SU-DHL-6 (cell line): ENCODE measurements at regions not wholly inside any gene's neighbourhood (a gene's known extent, or its start where the extent isn't known, plus 50 kb on each side); places are given as distances from the start of the nearest gene placed in this dataset.

ENCODE experiments used
- H2AFZ ChIP-seq: fragments of 200-600 bp; sonication (generic); 2 replicates; pipeline ENCODE4 v1.6.1; 2014; ENCODE audit warnings: low read depth, mild to moderate bottlenecking, moderate library complexity, mixed read lengths, antibody characterized with exemption, low read length; ENCODE audit not compliant: severe bottlenecking
- H3F3A ChIP-seq: fragments of 200-600 bp; shearing (Covaris generic); 2 replicates; pipeline ENCODE4 v1.6.0; 2016; ENCODE audit warnings: antibody characterized with exemption, mild to moderate bottlenecking; ENCODE audit not compliant: insufficient read depth
- H3K27ac ChIP-seq: fragments of 200-600 bp; sonication (generic); 2 replicates; pipeline ENCODE4 v1.5.1; 2016; ENCODE audit warnings: low read depth, mild to moderate bottlenecking, low read length, moderate library complexity, mixed read lengths
- H3K27me3 ChIP-seq: fragments of 200-600 bp; sonication (generic), shearing (Covaris generic); 2 replicates; pipeline ENCODE4 v1.6.0; 2014; ENCODE audit warnings: mild to moderate bottlenecking, low read length
- H3K36me3 ChIP-seq: fragments of 200-600 bp; sonication (generic); 2 replicates; pipeline ENCODE4 v1.6.1; 2014; ENCODE audit warnings: mild to moderate bottlenecking, low read length, mixed read lengths
- H3K4me2 ChIP-seq: fragments of 300-600, 200-600 bp; shearing (Covaris generic), sonication (generic); 2 replicates; pipeline ENCODE4 v1.6.0; 2014; ENCODE audit warnings: low read length, low read depth, mild to moderate bottlenecking; ENCODE audit not compliant: poor library complexity, severe bottlenecking
- H3K4me3 ChIP-seq: fragments of 200-600 bp; sonication (generic); 2 replicates; pipeline ENCODE4 v1.5.1; 2014; ENCODE audit warnings: antibody characterized with exemption, low read length, mild to moderate bottlenecking, mixed read lengths; ENCODE audit not compliant: insufficient read depth, poor library complexity, severe bottlenecking
- H3K79me2 ChIP-seq: fragments of 200-600 bp; sonication (generic); 2 replicates; pipeline ENCODE4 v1.6.1; 2014; ENCODE audit warnings: mild to moderate bottlenecking, low read length, moderate library complexity; ENCODE audit not compliant: insufficient read depth
- H3K9ac ChIP-seq: fragments of 200-600 bp; sonication (generic); 2 replicates; pipeline ENCODE4 v1.7.0; 2014; ENCODE audit warnings: mild to moderate bottlenecking, low read length
- H3K9me2 ChIP-seq: fragments of 200-600 bp; sonication (generic); replicated peaks from 2 replicates; pipeline ENCODE4 v1.6.1; 2014; ENCODE audit warnings: low read length; ENCODE audit not compliant: insufficient read depth
- H3K9me3 ChIP-seq: fragments of 200-600 bp; sonication (generic); 2 replicates; pipeline ENCODE4 v1.6.1; 2014; ENCODE audit warnings: low read length, mixed read lengths; ENCODE audit not compliant: insufficient read depth
- H4K20me1 ChIP-seq: fragments of 200-600 bp; sonication (generic); 2 replicates; pipeline ENCODE4 v1.6.1; 2014; ENCODE audit warnings: low read depth, mild to moderate bottlenecking, antibody characterized with exemption, low read length, moderate library complexity, mixed read lengths
- EZH2phosphoT487 ChIP-seq: fragments of 200-600 bp; sonication (generic), shearing (Covaris generic); conservative IDR thresholded peaks from 2 replicates; pipeline ENCODE4 v1.6.1; 2018; ENCODE audit warnings: mild to moderate bottlenecking, antibody characterized with exemption, low read length, moderate library complexity, mixed read lengths
- TF ChIP-seq, protein P1 (sequence below): fragments of 200-600 bp; sonication (generic); IDR thresholded peaks from one replicate; pipeline ENCODE4 v1.5.1; 2017; ENCODE audit warnings: antibody characterized with exemption, mild to moderate bottlenecking, low read length, moderate library complexity; ENCODE audit not compliant: insufficient read depth, poor library complexity, severe bottlenecking

DNA sequence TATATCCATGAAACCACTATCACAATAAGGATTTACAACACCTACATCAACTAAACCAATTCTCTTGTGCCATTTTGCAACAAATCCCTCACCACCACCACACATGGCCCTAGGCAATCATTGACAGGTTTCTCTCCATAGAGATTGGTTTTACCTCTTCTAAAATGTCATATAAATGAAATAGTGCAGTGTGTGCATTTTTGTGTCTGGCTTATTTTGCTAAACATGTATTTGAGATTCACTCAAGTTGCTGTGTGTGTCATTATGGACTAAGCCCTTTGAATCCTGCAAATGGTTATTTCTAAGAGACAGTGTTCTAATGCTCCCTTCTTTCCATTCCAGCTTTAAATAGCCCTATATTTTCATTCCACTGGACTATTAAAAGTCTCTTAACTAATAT is 179.7 kb upstream of the LRRC7 start:
- H3F3A ChIP-seq, result no peaks in the 10 kb centered on the region
- H2AFZ ChIP-seq, result no peak overlapping the region
- H3K27me3 ChIP-seq, result no peaks in the 10 kb centered on the region
- H3K9me2 ChIP-seq, result no peaks in the 10 kb centered on the region
- H3K79me2 ChIP-seq, result no peaks in the 10 kb centered on the region
- no peak for TF ChIP-seq EZH2phosphoT487
- TF ChIP-seq, protein P1, sequence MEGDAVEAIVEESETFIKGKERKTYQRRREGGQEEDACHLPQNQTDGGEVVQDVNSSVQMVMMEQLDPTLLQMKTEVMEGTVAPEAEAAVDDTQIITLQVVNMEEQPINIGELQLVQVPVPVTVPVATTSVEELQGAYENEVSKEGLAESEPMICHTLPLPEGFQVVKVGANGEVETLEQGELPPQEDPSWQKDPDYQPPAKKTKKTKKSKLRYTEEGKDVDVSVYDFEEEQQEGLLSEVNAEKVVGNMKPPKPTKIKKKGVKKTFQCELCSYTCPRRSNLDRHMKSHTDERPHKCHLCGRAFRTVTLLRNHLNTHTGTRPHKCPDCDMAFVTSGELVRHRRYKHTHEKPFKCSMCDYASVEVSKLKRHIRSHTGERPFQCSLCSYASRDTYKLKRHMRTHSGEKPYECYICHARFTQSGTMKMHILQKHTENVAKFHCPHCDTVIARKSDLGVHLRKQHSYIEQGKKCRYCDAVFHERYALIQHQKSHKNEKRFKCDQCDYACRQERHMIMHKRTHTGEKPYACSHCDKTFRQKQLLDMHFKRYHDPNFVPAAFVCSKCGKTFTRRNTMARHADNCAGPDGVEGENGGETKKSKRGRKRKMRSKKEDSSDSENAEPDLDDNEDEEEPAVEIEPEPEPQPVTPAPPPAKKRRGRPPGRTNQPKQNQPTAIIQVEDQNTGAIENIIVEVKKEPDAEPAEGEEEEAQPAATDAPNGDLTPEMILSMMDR, result no peak
- no peak overlapping the region for H3K27ac ChIP-seq
- no peak overlapping the region for H3K4me3 ChIP-seq
- no peaks in the 10 kb centered on the region for H4K20me1 ChIP-seq
- no peaks in the 10 kb centered on the region for H3K36me3 ChIP-seq
- H3K9me3 ChIP-seq, result no peaks in the 10 kb centered on the region
- no peak overlapping the region for H3K4me2 ChIP-seq
- H3K9ac ChIP-seq, result no peak overlapping the region

DNA sequence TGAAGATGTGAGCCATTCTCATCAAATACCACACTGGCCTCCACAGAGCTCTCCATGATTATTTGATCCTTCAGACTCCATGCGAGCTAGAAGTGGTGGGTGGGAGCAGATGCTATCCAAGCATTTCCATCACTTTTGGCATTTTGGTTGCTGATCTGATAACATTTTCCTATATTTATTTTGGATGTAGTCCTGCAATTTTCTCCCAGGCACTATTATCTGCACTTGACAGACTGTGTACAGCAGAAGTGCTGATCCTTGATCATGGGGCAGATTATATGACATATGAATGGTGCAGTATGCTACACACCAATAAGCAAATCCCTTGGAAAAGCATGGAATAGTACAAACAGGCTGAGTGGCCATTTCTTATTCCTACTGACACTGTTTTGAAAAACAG is 167.6 kb upstream of the LRRC7 start:
- H3F3A ChIP-seq, result no peaks in the 10 kb centered on the region
- H3K4me3 ChIP-seq, result no peak overlapping the region
- no peak overlapping the region for H3K27ac ChIP-seq
- H3K27me3 ChIP-seq, result no peaks in the 10 kb centered on the region
- no peaks in the 10 kb centered on the region for H4K20me1 ChIP-seq
- H3K4me2 ChIP-seq, result no peak overlapping the region
- H3K36me3 ChIP-seq, result no peaks in the 10 kb centered on the region
- H3K9me2 ChIP-seq, result no peaks in the 10 kb centered on the region
- H2AFZ ChIP-seq, result no peak overlapping the region
- H3K9me3 ChIP-seq, result no peaks in the 10 kb centered on the region
- H3K79me2 ChIP-seq, result no peaks in the 10 kb centered on the region
- no peak for TF ChIP-seq EZH2phosphoT487
- TF ChIP-seq, protein P1, result no peak
- H3K9ac ChIP-seq, result no peak overlapping the region

DNA sequence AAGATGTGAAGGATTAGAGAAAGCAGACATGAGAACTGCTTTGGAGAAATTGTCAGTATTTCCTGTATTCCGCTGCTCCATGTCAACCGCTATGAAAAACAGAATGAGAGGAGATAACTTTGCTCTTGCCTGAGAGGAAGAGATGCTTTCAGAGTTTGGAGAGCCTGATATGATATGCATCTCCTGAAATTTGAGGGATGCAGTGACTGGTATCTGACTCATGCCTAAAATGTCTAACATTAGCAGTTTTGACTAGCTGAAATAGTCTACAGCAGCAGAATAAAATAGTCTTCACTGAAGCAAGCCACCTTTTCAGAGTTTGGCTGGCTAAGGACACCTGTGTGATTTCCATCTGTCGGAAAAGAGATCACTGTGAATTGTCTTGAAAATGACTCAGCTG is 165.8 kb upstream of the LRRC7 start:
- Histone ChIP-seq H3K79me2 (no peaks in the 10 kb centered on the region), H4K20me1 (no peaks in the 10 kb centered on the region), H2AFZ (no peak overlapping the region), H3K36me3 (no peaks in the 10 kb centered on the region), H3K27ac (no peak overlapping the region), H3K4me3 (no peak overlapping the region), H3F3A (no peaks in the 10 kb centered on the region), H3K9ac (no peak overlapping the region), H3K27me3 (no peaks in the 10 kb centered on the region), H3K4me2 (no peak overlapping the region), H3K9me2 (no peaks in the 10 kb centered on the region), H3K9me3 (no peaks in the 10 kb centered on the region)
- no peak for TF ChIP-seq EZH2phosphoT487
- TF ChIP-seq, protein P1, result no peak
